Lower leg skin (tissue), 4 donors: ENCODE measurements at regions not wholly inside any gene's neighbourhood (a gene's known extent, or its start where the extent isn't known, plus 50 kb on each side); places are given as distances from the start of the nearest gene placed in this dataset.

Source experiments
- DNase-seq, 2 donors: peaks; one replicate each; pipeline ENCODE4 v3.0.0-alpha.2; 2019; ENCODE audit warnings: low spot score in 2 of 2
- H3K4me3 ChIP-seq: fragments of 200-600 bp; sonication (generic); 2 replicates; pipeline ENCODE4 v1.5.1; 2017; ENCODE audit warnings: mild to moderate bottlenecking, low read depth; ENCODE audit not compliant: poor library complexity, severe bottlenecking
- POLR2A ChIP-seq, 2 donors: fragments of 450-650 bp; IDR thresholded peaks; one replicate each; pipeline ENCODE4 v1.6.1; 2016 to 2017; ENCODE audit warnings: antibody characterized with exemption in 2 of 2, mild to moderate bottlenecking in 1 of 2, moderate library complexity in 1 of 2
- WGBS, 2 donors: methylation state at CpG; one replicate each; pipeline ENCODE4 v1.1.5; 2018; 5-methylcytosine and 5-hydroxymethylcytosine counted together
- intact Hi-C: fragments of 100-400 bp; cut with DNase I; formaldehyde crosslinking; loops from one replicate; pipeline ENCODE4 v1.15.0; 2023; ENCODE audit warnings: low total_unique reads
- TF ChIP-seq, protein P1 (sequence below), 3 donors: fragments of 450-650 bp; IDR thresholded peaks; one replicate each; pipeline ENCODE4 v1.5.1; 2016; ENCODE audit warnings: antibody characterized with exemption in 3 of 3, mild to moderate bottlenecking in 3 of 3, moderate library complexity in 2 of 3

DNA sequence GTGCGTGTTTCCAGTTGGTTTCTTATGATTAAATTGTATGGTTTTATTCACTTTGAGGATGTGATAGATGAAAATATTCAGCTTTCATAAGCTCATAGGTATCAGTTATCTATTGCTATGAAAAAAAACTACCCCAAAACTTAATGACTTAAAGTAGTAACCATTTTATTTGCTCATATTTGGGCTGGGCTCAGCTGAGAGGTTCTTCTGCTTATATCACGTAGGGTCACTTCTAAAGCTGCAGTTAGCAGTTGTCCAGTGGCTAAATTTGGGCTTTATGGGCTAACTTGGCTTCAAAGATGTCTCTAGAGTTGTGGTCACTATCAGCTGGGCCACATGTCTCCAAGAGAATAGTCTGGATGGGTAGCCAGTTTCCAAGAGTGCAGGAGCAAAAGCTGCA, 206.4 kb upstream of the LYPLAL1 start:
- no peak for TF ChIP-seq POLR2A (IDR thresholded peaks at IDR 0.05)
- TF ChIP-seq, protein P1, sequence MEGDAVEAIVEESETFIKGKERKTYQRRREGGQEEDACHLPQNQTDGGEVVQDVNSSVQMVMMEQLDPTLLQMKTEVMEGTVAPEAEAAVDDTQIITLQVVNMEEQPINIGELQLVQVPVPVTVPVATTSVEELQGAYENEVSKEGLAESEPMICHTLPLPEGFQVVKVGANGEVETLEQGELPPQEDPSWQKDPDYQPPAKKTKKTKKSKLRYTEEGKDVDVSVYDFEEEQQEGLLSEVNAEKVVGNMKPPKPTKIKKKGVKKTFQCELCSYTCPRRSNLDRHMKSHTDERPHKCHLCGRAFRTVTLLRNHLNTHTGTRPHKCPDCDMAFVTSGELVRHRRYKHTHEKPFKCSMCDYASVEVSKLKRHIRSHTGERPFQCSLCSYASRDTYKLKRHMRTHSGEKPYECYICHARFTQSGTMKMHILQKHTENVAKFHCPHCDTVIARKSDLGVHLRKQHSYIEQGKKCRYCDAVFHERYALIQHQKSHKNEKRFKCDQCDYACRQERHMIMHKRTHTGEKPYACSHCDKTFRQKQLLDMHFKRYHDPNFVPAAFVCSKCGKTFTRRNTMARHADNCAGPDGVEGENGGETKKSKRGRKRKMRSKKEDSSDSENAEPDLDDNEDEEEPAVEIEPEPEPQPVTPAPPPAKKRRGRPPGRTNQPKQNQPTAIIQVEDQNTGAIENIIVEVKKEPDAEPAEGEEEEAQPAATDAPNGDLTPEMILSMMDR (IDR thresholded peaks at IDR 0.05) = no peak
- intact Hi-C loops = no loop called here
- WGBS, 2 donors = 95 to 97% methylated on average over 2 of the region's 2 CpGs
- no peak for DNase-seq
- H3K4me3 ChIP-seq = no peak overlapping the region

DNA sequence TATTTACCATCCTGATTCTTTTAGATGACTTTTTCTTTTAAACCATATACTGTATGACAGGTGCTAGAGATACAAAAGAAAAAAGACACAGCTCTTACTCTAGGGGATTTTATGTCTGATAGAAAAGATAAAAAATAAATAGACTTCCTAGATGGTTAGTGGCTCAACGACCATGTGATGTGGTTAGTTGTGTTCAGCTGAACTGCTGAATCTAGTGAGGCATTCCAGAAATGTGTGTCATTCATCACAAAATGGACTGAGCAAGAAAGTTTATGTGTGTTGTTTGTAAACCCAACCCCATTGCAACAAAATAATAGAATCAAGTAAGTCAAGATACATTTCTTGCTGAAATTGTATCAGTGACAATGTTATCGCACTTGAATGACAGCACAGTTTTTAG, 205.8 kb upstream of the LYPLAL1 start:
- intact Hi-C loops = no loop called here
- DNase-seq = no peak
- WGBS, 2 donors = 70 to 78% methylated on average over 2 of the region's 2 CpGs
- TF ChIP-seq POLR2A (IDR thresholded peaks at IDR 0.05) = no peak
- TF ChIP-seq, protein P1 (IDR thresholded peaks at IDR 0.05) = no peak
- no peak overlapping the region for H3K4me3 ChIP-seq

DNA sequence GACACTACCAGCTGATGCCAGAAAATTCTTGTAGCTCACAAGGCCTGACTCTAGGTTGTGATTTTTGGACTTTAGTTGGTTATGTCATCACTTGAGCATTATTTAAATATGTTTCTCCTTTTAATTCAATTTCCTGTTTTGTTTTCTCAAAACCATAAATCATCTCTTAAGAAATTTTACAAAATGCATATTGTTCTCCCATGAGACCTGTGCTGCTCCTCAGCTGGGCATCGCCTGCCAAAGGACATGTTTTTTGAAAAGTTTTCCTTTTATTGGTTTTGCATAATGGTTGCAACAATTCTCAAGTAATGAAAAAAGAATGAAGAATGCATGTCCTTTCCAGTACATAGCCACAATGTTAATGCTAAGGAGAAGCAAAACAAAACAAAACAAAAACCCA, 204.7 kb upstream of the LYPLAL1 start:
- TF ChIP-seq, protein P1 (IDR thresholded peaks at IDR 0.05) = no peak
- TF ChIP-seq POLR2A (IDR thresholded peaks at IDR 0.05) = no peak
- no peak overlapping the region for H3K4me3 ChIP-seq
- intact Hi-C loops = no loop called here
- no peak for DNase-seq
- 60 to 68% methylated on average over 1 of the region's 1 CpG for WGBS, 2 donors

DNA sequence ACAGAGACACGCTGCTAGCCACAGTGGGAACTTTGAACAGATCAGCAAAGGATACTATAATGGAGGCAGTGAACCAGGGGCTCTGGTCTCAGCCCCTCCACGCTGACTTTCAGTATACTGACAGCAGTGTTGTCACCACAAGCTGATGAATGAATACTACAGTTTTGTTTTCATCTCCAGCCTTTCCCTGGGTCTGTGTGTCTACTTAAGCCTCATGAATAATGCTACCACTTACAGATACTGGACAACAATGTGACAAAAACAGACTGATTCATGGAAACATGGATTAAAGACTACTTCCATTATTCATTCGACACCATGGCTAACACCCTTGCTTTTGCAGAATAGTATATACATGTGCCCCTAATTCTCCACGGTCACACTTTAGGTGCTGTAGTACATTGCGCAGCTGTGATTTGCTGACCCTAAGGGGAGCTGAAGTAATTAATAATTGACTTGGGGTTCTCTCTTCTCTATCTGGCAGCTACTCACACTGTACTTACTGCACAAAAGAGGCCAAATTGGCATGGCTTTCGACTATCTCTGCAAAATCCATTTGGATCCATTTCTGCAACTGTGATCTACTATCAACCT, 203.2 kb upstream of the LYPLAL1 start:
- no peak for DNase-seq
- TF ChIP-seq, protein P1 (IDR thresholded peaks at IDR 0.05) = no peak
- TF ChIP-seq POLR2A (IDR thresholded peaks at IDR 0.05) = no peak
- intact Hi-C loops = no loop called here
- no peak overlapping the region for H3K4me3 ChIP-seq
- WGBS, 2 donors = 89 to 93% methylated on average over 6 of the region's 6 CpGs

DNA sequence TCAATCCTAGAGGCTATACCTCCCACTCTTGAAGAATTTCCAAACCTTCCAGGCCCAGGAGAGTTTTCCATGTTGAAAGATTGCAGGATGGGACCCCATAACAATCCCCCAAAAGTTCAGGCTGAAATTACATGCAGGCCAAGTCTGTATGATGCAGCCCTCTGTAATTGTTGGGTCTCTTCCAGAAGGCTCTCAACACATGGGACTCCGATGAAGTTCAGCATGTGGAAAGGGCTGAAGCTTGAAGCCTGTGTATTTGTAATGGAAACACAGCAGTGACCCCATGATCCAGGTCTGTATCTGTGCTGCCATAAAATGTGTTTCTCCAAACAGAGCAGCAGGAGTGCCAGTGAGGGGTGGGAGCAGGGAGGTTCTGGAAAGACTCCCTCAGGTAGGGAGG, 202.5 kb upstream of the LYPLAL1 start:
- WGBS, 2 donors = 69 to 81% methylated on average over 1 of the region's 1 CpG
- no peak for TF ChIP-seq POLR2A (IDR thresholded peaks at IDR 0.05)
- H3K4me3 ChIP-seq = no peak overlapping the region
- no peak for DNase-seq
- intact Hi-C loops = no loop called here

DNA sequence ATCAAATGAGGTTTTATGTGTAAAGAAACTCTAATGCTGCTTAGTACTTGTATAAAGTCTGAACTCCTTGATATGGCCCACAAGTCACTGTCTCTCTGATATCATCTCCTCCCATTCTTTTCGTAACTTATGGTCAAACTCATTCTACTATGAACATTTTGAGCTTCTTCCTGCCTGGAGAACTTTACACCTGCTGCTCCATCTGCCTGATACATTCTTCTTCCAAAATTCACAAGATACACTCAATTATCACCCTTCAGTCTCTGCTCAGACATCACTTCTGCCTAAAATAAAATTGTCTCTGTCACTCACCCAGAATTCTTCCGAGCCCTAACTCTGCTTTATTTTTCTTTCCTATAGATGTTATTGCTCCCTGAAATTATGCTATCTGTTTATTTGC, 192.8 kb upstream of the LYPLAL1 start:
- no peak for TF ChIP-seq POLR2A (IDR thresholded peaks at IDR 0.05)
- TF ChIP-seq, protein P1 (IDR thresholded peaks at IDR 0.05) = no peak
- no peak overlapping the region for H3K4me3 ChIP-seq
- WGBS, 2 donors = 91 to 95% methylated on average over 2 of the region's 2 CpGs
- no peak for DNase-seq
- intact Hi-C loops = no loop called here
